GM19467 (cell line): ENCODE measurements at regions not wholly inside any gene's neighbourhood (a gene's known extent, or its start where the extent isn't known, plus 50 kb on each side); places are given as distances from the start of the nearest gene placed in this dataset.
"Not testable (repeated sequence)": the region's sequence is repeated elsewhere in the genome, so short reads cannot be mapped to it uniquely, and the experiment has no call there.

Experiments used
- ATAC-seq: cut with Tn5 transposase; IDR thresholded peaks from one replicate; pipeline ENCODE4 v1.9.1; 2021; ENCODE audit warnings: mild to moderate bottlenecking, moderate library complexity; ENCODE audit not compliant: unreplicated experiment

- ATAC-seq = no peak
Measured at GRCh38 chr6:84635081-84635761, 129.2 kb downstream of the TBX18 start.

- ATAC-seq = no peak
Measured at GRCh38 chr6:84633771-84634170, 130.6 kb downstream of the TBX18 start.

- ATAC-seq = not testable (repeated sequence)
Measured at GRCh38 chr6:84626527-84626926, 137.9 kb downstream of the TBX18 start.

- no peak for ATAC-seq
Measured at GRCh38 chr6:84625506-84625905, 138.9 kb downstream of the TBX18 start.

- no peak for ATAC-seq
Measured at GRCh38 chr6:84623956-84624680, 140.3 kb downstream of the TBX18 start.

- ATAC-seq = no peak
Measured at GRCh38 chr6:84618836-84619235, 145.6 kb downstream of the TBX18 start.

GRCh38 chr6:84618046-84618752 lies 146.2 kb downstream of the TBX18 start:
- no peak for ATAC-seq

- no peak for ATAC-seq
Measured at GRCh38 chr6:84615987-84616386, 148.4 kb downstream of the TBX18 start.

GRCh38 chr6:84615113-84615850 lies 149.1 kb downstream of the TBX18 start:
- ATAC-seq = no peak

- no peak for ATAC-seq
Measured at GRCh38 chr6:84606860-84607259, 157.5 kb downstream of the TBX18 start.

- no peak for ATAC-seq
Measured at GRCh38 chr6:84605298-84605697, 159.1 kb downstream of the TBX18 start.

- no peak for ATAC-seq
Measured at GRCh38 chr6:84601366-84601765, 163.0 kb downstream of the TBX18 start.

GRCh38 chr6:84599991-84600390 lies 164.4 kb downstream of the TBX18 start:
- no peak for ATAC-seq

GRCh38 chr6:84597238-84597875 lies 167.0 kb downstream of the TBX18 start:
- ATAC-seq = no peak

- no peak for ATAC-seq
Measured at GRCh38 chr6:84596488-84596887, 167.9 kb downstream of the TBX18 start.

- no peak for ATAC-seq
Measured at GRCh38 chr6:84588697-84589080, 175.7 kb downstream of the TBX18 start.

GRCh38 chr6:84587994-84588696 lies 176.3 kb downstream of the TBX18 start:
- ATAC-seq = not testable (repeated sequence)

- ATAC-seq = not testable (repeated sequence)
Measured at GRCh38 chr6:84587202-84587940, 177.0 kb downstream of the TBX18 start.

- ATAC-seq = no peak
Measured at GRCh38 chr6:84583784-84584183, 180.6 kb downstream of the TBX18 start.
